Neuronal stem cell (in vitro differentiated cells): ENCODE measurements at regions not wholly inside any gene's neighbourhood (a gene's known extent, or its start where the extent isn't known, plus 50 kb on each side); places are given as distances from the start of the nearest gene placed in this dataset.
"Not testable (repeated sequence)": the region's sequence is repeated elsewhere in the genome, so short reads cannot be mapped to it uniquely, and the experiment has no call there.

Experiments used
- DNase-seq: peaks from one replicate; pipeline ENCODE4 v3.0.0-alpha.2; 2013; ENCODE audit warnings: low spot score
- H2AFZ ChIP-seq: one replicate; pipeline ENCODE4 v1.6.1; 2013; ENCODE audit warnings: mild to moderate bottlenecking, low read length, inconsistent platforms
- H2AK5ac ChIP-seq: 2 replicates; pipeline ENCODE4 v1.6.1; 2013; ENCODE audit warnings: low read depth, mild to moderate bottlenecking, inconsistent platforms, low read length, moderate library complexity, mixed read lengths
- H2BK120ac ChIP-seq: 2 replicates; pipeline ENCODE4 v1.6.1; 2013; ENCODE audit warnings: low read depth, mild to moderate bottlenecking, inconsistent platforms, low read length, moderate library complexity, mixed read lengths
- H2BK12ac ChIP-seq: one replicate; pipeline ENCODE4 v1.6.1; 2013; ENCODE audit warnings: low read length, inconsistent platforms
- H2BK15ac ChIP-seq: 2 replicates; pipeline ENCODE4 v1.6.1; 2013; ENCODE audit warnings: mild to moderate bottlenecking, low read length, inconsistent platforms, mixed read lengths
- H2BK5ac ChIP-seq: one replicate; pipeline ENCODE4 v1.6.1; 2013; ENCODE audit warnings: inconsistent platforms, mild to moderate bottlenecking, low read length, moderate library complexity
- H3K14ac ChIP-seq: one replicate; pipeline ENCODE4 v1.6.1; 2013; ENCODE audit warnings: low read length, inconsistent platforms
- H3K18ac ChIP-seq: 2 replicates; pipeline ENCODE4 v1.6.1; 2013; ENCODE audit warnings: low read length, inconsistent platforms
- H3K23ac ChIP-seq: 2 replicates; pipeline ENCODE4 v1.6.1; 2013; ENCODE audit warnings: low read depth, mild to moderate bottlenecking, mixed read lengths, low read length, inconsistent platforms; ENCODE audit not compliant: poor library complexity
- H3K27ac ChIP-seq: replicated peaks from 3 replicates; pipeline ENCODE4 v1.5.1; 2013; ENCODE audit warnings: low read length, inconsistent platforms
- H3K27me3 ChIP-seq, 3 experiments: 2 replicates each; pipeline ENCODE4 v1.6.1; 2013; ENCODE audit warnings: low read length in 3 of 3, mild to moderate bottlenecking in 2 of 3, inconsistent platforms in 1 of 3, low read depth in 1 of 3, mixed read lengths in 1 of 3, moderate library complexity in 1 of 3; ENCODE audit not compliant: control insufficient read depth in 3 of 3, insufficient read depth in 3 of 3
- H3K36me3 ChIP-seq, 2 donors: replicated peaks in 1 of 2; 2 replicates each; pipeline ENCODE4 v1.6.1; 2013; ENCODE audit warnings: low read length in 2 of 2; ENCODE audit not compliant: control insufficient read depth in 2 of 2, insufficient read depth in 2 of 2
- H3K4ac ChIP-seq: 2 replicates; pipeline ENCODE4 v1.6.1; 2013; ENCODE audit warnings: inconsistent platforms, mild to moderate bottlenecking, low read length, moderate library complexity
- H3K4me1 ChIP-seq, 2 donors: 1 replicate in 1 of 2; 2 replicates in 1 of 2; pipeline ENCODE4 v1.6.1; 2013; ENCODE audit warnings: low read length in 2 of 2, low read depth in 1 of 2; ENCODE audit not compliant: control insufficient read depth in 2 of 2, insufficient read depth in 1 of 2
- H3K4me2 ChIP-seq: one replicate; pipeline ENCODE4 v1.6.1; 2013; ENCODE audit warnings: mild to moderate bottlenecking, low read length, inconsistent platforms; ENCODE audit not compliant: insufficient read depth, poor library complexity, severe bottlenecking
- H3K4me3 ChIP-seq, 2 donors: 2 replicates each; pipeline ENCODE4 v1.5.1; 2013; ENCODE audit warnings: low read length in 2 of 2, mild to moderate bottlenecking in 2 of 2, inconsistent platforms in 1 of 2, moderate library complexity in 1 of 2
- H3K79me1 ChIP-seq: one replicate; pipeline ENCODE4 v1.6.1; 2013; ENCODE audit warnings: low read depth, mild to moderate bottlenecking, inconsistent platforms, low read length, moderate library complexity
- H3K9ac ChIP-seq: one replicate; pipeline ENCODE4 v1.6.1; 2013; ENCODE audit warnings: mild to moderate bottlenecking, low read depth, low read length, inconsistent platforms; ENCODE audit not compliant: poor library complexity
- H3K9me3 ChIP-seq, 2 donors: replicated peaks in 1 of 2; 2 replicates each; pipeline versions ENCODE3 to v1.6.1; 2013; ENCODE audit warnings: low read length in 2 of 2, mild to moderate bottlenecking in 2 of 2, inconsistent platforms in 1 of 2, low read depth in 1 of 2, mixed read lengths in 1 of 2, moderate library complexity in 1 of 2; ENCODE audit not compliant: control insufficient read depth in 2 of 2, insufficient read depth in 1 of 2
- H4K8ac ChIP-seq: one replicate; pipeline ENCODE4 v1.6.1; 2013; ENCODE audit warnings: low read depth, mild to moderate bottlenecking, inconsistent platforms, low read length, moderate library complexity
- H4K91ac ChIP-seq: one replicate; pipeline ENCODE4 v1.6.1; 2013; ENCODE audit warnings: low read length, low read depth, mild to moderate bottlenecking, inconsistent platforms; ENCODE audit not compliant: poor library complexity
- WGBS, 2 donors: extraction: QIAGEN DNeasy Blood & Tissue Kit; methylation state at CpG; one replicate each; pipeline ENCODE4 v1.1.7; 2013; ENCODE audit warnings: missing lambda C conversion rate in 2 of 2, mixed read lengths in 1 of 2; ENCODE audit not compliant: insufficient read length in 2 of 2, insufficient replicate concordance in 1 of 2; ENCODE audit errors: extremely low coverage in 2 of 2; 5-methylcytosine and 5-hydroxymethylcytosine counted together

DNA sequence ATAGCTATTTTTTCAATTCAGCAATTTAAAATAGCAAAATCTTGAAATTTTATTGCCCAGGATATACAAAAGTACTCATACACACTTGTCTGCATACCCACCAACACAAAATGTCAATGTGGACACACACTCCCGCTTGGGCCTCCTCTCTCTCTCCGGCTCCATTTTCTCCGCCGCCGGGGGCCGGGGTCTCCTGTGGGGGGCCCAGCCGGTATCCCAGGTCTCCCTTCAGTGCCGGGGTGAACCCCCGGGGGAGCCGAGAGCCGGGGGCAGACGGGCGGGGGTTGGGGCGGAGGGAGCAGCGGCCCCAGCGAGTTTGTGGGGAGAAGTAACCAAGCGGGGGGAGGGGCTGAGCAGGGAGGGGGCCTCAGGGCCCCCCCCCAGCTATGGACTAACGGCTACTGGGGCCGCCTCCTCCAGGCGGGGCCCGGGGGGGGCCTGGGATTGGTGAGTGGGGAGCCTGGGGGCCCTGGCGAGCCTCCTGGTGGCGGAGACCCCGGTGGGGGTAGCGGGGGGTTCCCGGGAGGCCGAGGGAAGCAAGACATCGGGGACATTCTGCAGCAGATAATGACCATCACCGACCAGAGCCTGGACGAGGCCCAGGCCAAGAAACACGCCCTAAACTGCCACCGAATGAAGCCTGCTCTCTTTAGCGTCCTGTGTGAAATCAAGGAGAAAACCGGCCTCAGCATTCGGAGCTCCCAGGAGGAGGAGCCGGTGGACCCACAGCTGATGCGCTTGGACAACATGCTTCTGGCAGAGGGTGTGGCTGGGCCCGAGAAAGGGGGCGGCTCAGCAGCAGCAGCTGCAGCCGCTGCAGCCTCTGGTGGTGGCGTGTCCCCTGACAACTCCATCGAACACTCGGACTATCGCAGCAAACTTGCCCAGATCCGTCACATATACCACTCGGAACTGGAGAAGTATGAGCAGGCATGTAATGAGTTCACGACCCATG lies 56.6 kb downstream of the CHST2 start:
- H3K4me3 ChIP-seq, H2BK120ac ChIP-seq, H2BK12ac ChIP-seq, H4K91ac ChIP-seq, H3K4ac ChIP-seq, H3K79me1 ChIP-seq, H3K14ac ChIP-seq, H2AFZ ChIP-seq, H3K9ac ChIP-seq, H3K9me3 ChIP-seq, DNase-seq, H3K18ac ChIP-seq, H2BK15ac ChIP-seq, H3K4me1 ChIP-seq, H2BK5ac ChIP-seq, H3K23ac ChIP-seq, H2AK5ac ChIP-seq, H3K36me3 ChIP-seq, H3K4me2 ChIP-seq, H3K27ac ChIP-seq, H4K8ac ChIP-seq, H3K27me3 ChIP-seq: not testable (repeated sequence)
- WGBS, 2 donors: no CpG with 5 or more reads among the region's 47 CpGs

DNA sequence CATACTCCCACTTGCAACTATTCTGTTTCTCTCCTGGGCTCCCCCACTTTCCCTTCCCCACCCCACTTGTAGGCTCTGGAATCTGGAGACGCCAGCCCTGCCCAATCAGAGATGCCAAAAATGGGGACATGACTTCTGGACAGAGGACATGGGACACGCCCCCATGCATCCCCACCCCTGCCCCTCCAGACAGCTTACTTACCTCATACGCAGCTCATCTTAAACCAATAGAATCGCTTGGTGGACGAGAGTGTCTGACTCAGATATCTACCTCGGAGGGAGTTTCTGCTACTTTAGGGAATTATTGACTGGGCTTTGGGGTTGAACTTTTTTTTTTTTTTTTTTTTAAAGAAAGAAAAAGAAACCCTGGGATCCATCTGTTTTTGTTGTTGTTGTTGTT lies 58.4 kb downstream of the CHST2 start:
- not testable (repeated sequence) for H3K14ac ChIP-seq, H2BK5ac ChIP-seq, H2BK120ac ChIP-seq, H3K4me3 ChIP-seq, DNase-seq, H3K9me3 ChIP-seq, H3K27ac ChIP-seq, H2BK12ac ChIP-seq, H2BK15ac ChIP-seq, H4K8ac ChIP-seq, H3K4ac ChIP-seq, H3K4me2 ChIP-seq, H3K36me3 ChIP-seq, H2AFZ ChIP-seq, H3K23ac ChIP-seq, H3K4me1 ChIP-seq, H3K27me3 ChIP-seq, H2AK5ac ChIP-seq, H3K9ac ChIP-seq, H3K79me1 ChIP-seq, H3K18ac ChIP-seq, H4K91ac ChIP-seq
- no CpG with 5 or more reads among the region's 6 CpGs for WGBS, 2 donors

DNA sequence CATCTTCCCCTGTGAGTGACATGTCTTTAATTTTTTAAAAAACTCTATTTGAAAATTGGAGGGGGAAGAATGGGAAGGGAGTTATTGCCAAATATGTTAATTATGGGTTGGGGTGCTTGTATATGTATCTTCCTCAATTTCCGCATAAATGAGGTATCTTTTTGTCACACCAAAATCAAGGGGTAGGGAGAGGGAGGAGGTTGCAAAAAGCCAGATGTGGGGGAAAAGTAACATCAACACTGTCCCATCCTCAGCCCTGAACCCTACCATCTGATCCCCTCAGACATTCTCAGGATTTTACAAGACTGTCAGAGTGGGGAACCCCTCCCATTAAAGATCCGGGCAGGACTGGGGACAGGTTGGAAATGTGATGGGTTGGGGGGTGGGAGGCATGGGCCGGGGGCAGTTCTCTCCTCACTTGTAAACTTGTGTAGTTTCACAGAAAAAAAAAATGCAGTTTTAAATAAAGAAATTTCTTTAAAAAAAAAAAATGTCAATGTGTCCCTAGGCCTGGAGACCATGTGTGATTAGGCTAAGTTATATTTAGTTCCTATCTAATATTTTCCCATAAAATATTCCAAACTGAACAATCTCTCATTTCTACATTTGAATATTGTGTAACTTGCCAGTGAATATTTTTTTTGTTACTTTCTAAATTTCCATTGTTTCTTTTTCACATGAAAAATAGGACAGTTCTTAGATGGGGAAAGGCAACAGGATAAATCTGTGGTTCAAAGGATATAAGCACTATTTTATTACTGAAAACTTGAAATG lies 59.4 kb downstream of the CHST2 start:
- no CpG with 5 or more reads among the region's 3 CpGs for WGBS, 2 donors
- H4K91ac ChIP-seq: not testable (repeated sequence)

DNA sequence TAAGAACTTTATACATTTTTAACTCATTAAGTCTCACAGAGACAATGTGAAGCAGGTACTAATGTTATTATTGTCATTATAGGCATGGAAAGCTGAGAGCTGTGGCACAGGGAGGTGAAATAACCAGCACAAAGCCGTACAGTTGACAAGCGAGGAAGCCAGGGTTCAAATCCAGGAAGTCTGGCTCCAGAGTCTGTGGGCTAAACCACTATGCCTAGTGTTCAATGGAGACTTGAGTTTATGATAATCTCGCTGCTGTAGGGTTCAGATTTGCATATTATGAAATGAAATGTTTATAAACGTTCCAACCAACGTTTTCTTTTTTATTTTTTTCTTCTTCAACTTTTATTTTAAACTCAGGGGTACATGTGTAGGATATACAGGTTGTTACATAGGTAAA lies 60.0 kb downstream of the CHST2 start:
- Histone ChIP-seq H3K27ac (no peak overlapping the region), H3K4me3 (no peak overlapping the region), H3K36me3 (no peaks in the 10 kb centered on the region), H2BK12ac (no peak overlapping the region), H2BK15ac (no peak overlapping the region), H3K4me2 (no peak overlapping the region), H2BK5ac (no peak overlapping the region), H4K91ac (no peak overlapping the region), H2AK5ac (no peak overlapping the region), H2AFZ (no peak overlapping the region), H3K14ac (no peak overlapping the region), H3K79me1 (no peaks in the 10 kb centered on the region), H3K4me1 (no peaks in the 10 kb centered on the region), H4K8ac (no peak overlapping the region), H3K4ac (no peak overlapping the region), H3K23ac (no peak overlapping the region), H2BK120ac (no peak overlapping the region), H3K9ac (no peak overlapping the region), H3K18ac (no peak overlapping the region), H3K27me3 (no peaks in the 10 kb centered on the region), H3K9me3 (peaks cover 0 to 3% of the 10 kb centered on the region in 2 donors)
- DNase-seq: no peak
- no CpG with 5 or more reads among the region's 5 CpGs for WGBS, 2 donors

More for the DNA sequence above, 59.4 kb downstream of the CHST2 start:
- not testable (repeated sequence) for H2BK120ac ChIP-seq, H3K27ac ChIP-seq, H3K27me3 ChIP-seq, H4K8ac ChIP-seq, H3K14ac ChIP-seq, H2AK5ac ChIP-seq, DNase-seq, H2AFZ ChIP-seq, H2BK5ac ChIP-seq, H3K23ac ChIP-seq, H2BK12ac ChIP-seq, H3K4me2 ChIP-seq, H3K18ac ChIP-seq, H3K9ac ChIP-seq, H2BK15ac ChIP-seq, H3K79me1 ChIP-seq, H3K36me3 ChIP-seq, H3K4me1 ChIP-seq, H3K4me3 ChIP-seq, H3K4ac ChIP-seq, H3K9me3 ChIP-seq
